Activated B cell treated with CpG ODN at 0.5 μM for 24 hours (primary cell): ENCODE measurements at regions not wholly inside any gene's neighbourhood (a gene's known extent, or its start where the extent isn't known, plus 50 kb on each side); places are given as distances from the start of the nearest gene placed in this dataset.

Experiments
- ATAC-seq: fragments of 200-7000 bp; cut with Tn5 transposase; one replicate; pipeline ENCODE4 v1.10.0; 2021; ENCODE audit warnings: low read depth, mild to moderate bottlenecking, moderate library complexity
- CTCF ChIA-PET: fragments of 350-600 bp; sonication (Branson Sonifier 250); formaldehyde crosslinking; loops from one replicate; lab custom pipeline; 2021; ENCODE audit warnings: antibody characterized with exemption; lab: Charles Lee
- POLR2A ChIA-PET: fragments of 350-600 bp; sonication (Branson Sonifier 250); formaldehyde crosslinking; loops from one replicate; lab custom pipeline; 2021; ENCODE audit warnings: antibody characterized with exemption; lab: Charles Lee
- DNase-seq: peaks from one replicate; pipeline ENCODE4 v3.0.0; 2022
- H3K27ac Mint-ChIP-seq: one replicate; pipeline ENCODE4 v1.8.0; 2020; ENCODE audit warnings: mixed read lengths
- H3K27me3 Mint-ChIP-seq: one replicate; pipeline ENCODE4 v1.8.0; 2021; ENCODE audit warnings: mixed read lengths
- H3K36me3 Mint-ChIP-seq: one replicate; pipeline ENCODE4 v1.8.0; 2021; ENCODE audit warnings: low read depth, mixed read lengths
- H3K4me1 Mint-ChIP-seq: one replicate; pipeline ENCODE4 v1.8.0; 2021; ENCODE audit warnings: mixed read lengths
- H3K4me3 Mint-ChIP-seq: one replicate; pipeline ENCODE4 v1.8.0; 2020; ENCODE audit warnings: mild to moderate bottlenecking, mixed read lengths
- H3K9me3 Mint-ChIP-seq: one replicate; pipeline ENCODE4 v1.8.0; 2020; ENCODE audit warnings: mixed read lengths
- intact Hi-C: fragments of 100-400 bp; cut with micrococcal nuclease; formaldehyde crosslinking; loops from one replicate; pipeline ENCODE4 v1.15.1; 2024
- TF ChIP-seq, protein P1 (sequence below): fragments of 200-600 bp; IDR thresholded peaks from one replicate; pipeline ENCODE4 v1.8.0; 2022; ENCODE audit warnings: antibody characterized with exemption, mild to moderate bottlenecking

GRCh38 chr10:62581351-62581750, 207.2 kb downstream of the ZNF365 start:
- DNase-seq (no peak), ATAC-seq (no peak)
- POLR2A ChIA-PET = no interaction called here
- no peaks in the 10 kb centered on the region for H3K9me3 Mint-ChIP-seq
- H3K36me3 Mint-ChIP-seq = no peaks in the 10 kb centered on the region
- TF ChIP-seq, protein P1, sequence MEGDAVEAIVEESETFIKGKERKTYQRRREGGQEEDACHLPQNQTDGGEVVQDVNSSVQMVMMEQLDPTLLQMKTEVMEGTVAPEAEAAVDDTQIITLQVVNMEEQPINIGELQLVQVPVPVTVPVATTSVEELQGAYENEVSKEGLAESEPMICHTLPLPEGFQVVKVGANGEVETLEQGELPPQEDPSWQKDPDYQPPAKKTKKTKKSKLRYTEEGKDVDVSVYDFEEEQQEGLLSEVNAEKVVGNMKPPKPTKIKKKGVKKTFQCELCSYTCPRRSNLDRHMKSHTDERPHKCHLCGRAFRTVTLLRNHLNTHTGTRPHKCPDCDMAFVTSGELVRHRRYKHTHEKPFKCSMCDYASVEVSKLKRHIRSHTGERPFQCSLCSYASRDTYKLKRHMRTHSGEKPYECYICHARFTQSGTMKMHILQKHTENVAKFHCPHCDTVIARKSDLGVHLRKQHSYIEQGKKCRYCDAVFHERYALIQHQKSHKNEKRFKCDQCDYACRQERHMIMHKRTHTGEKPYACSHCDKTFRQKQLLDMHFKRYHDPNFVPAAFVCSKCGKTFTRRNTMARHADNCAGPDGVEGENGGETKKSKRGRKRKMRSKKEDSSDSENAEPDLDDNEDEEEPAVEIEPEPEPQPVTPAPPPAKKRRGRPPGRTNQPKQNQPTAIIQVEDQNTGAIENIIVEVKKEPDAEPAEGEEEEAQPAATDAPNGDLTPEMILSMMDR = no peak
- CTCF ChIA-PET = interaction anchor here (1.2 kb wide), 1 partner anchor 144 kb away, joined by 4 read pairs; no protein-coding TSS in a partner anchor
- H3K4me1 Mint-ChIP-seq = peaks cover 7% of the 10 kb centered on the region
- intact Hi-C loops = no loop called here
- no peak overlapping the region for H3K27ac Mint-ChIP-seq
- no peak overlapping the region for H3K4me3 Mint-ChIP-seq
- H3K27me3 Mint-ChIP-seq = no peaks in the 10 kb centered on the region

DNA sequence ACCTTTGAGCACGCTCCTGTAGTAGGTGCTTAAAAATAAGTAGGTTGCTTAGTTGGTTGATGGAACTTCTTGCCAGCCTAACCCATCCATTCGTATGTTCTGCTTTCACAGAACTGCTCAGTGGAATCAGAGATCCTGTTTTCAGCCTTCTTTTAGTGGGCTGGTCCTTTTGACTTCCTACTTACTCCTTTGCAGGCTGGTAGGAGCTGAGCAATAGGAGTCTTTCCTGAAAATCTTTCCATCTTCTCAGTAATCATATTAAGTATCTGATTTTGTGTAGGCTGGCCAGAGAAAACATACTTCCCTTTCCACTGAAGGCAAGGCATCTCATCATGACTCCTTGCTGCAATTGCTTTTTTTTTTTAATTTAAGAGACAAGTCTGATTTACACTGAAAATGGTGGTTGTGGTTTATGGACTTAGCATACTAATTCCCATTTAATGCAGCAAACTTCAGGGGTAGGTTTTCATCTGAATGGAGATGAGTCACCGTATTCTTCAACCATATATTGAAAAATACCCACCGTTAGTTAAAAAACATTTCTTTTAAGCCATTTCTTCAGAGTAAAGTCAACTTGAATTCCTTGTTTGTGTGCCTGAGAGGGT, 208.0 kb downstream of the ZNF365 start:
- Mint-ChIP-seq H3K27ac (no peak overlapping the region), H3K9me3 (no peaks in the 10 kb centered on the region), H3K36me3 (no peaks in the 10 kb centered on the region), H3K4me3 (no peak overlapping the region), H3K4me1 (peaks cover 7% of the 10 kb centered on the region), H3K27me3 (no peaks in the 10 kb centered on the region)
- TF ChIP-seq, protein P1 = no peak
- no peak for DNase-seq
- intact Hi-C loops = no loop called here
- CTCF ChIA-PET = interaction anchor here (1.2 kb wide), 1 partner anchor 144 kb away, joined by 4 read pairs; no protein-coding TSS in a partner anchor
- no peak for ATAC-seq
- POLR2A ChIA-PET = no interaction called here

DNA sequence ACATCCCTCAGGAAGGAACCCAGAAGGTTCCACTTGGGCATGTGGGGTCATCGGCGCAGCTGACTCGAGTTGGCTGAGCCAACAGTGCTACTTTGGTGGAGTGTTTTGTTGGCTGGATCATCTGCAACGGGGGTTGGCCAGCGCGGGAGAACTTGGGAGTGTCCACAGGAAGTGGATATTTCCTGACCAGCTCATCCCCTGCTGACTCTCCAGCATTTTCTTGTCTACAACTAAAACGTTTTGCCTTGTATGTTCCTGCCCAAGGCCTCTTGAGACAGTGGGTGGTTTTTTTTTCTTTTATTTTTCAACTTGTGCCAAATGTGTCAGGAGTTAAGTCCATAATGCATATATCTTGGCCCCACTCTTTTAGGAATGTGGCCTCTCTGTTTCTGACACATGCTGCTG, 208.6 kb downstream of the ZNF365 start:
- DNase-seq (no peak), ATAC-seq (no peak)
- ChIA-PET CTCF (no interaction called here), POLR2A (no interaction called here)
- Mint-ChIP-seq H3K27me3 (no peaks in the 10 kb centered on the region), H3K4me3 (no peak overlapping the region), H3K36me3 (no peaks in the 10 kb centered on the region), H3K27ac (no peak overlapping the region), H3K4me1 (peaks cover 7% of the 10 kb centered on the region), H3K9me3 (peaks cover 2% of the 10 kb centered on the region)
- intact Hi-C loops = no loop called here
- TF ChIP-seq, protein P1 = no peak

DNA sequence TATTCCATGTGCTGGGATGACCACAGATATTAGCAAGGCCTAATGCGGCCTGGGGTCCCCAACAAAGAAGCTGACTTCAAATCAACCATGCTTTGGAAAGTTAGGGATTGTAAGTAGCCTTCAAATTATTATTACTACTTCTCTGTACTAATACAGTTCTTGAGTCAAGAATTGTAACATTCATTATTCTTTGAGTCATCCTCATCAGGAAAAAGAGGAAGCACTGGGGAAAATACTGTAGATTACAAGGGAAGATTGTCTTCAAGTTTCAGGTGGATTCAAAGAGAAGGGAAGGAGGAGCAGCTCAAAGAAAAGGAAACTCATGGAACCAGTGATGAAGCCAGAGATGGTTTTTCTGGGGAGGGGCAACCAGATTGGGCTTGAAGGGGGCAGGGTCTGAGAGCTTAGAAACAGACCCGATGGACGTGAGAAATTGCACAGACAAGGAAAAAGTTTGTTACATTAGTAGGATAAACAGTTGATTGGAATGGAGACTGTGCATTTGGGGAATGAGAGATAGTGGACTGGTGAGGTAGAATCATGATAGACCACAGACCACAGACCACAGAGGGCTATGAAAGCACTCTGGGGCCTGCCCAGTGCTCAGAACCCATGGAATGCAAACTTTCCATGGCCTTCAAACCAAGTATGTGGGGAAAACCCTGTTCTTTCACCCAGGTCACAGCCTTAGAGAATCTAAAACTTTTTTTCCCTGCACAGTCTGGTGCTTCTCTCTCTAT, 209.9 kb downstream of the ZNF365 start:
- intact Hi-C loops = no loop called here
- ATAC-seq (peak; percentile 28), DNase-seq (no peak)
- Mint-ChIP-seq H3K36me3 (no peaks in the 10 kb centered on the region), H3K4me3 (no peak overlapping the region), H3K9me3 (peaks cover 5% of the 10 kb centered on the region), H3K4me1 (peaks cover 7% of the 10 kb centered on the region), H3K27ac (no peak overlapping the region), H3K27me3 (no peaks in the 10 kb centered on the region)
- ChIA-PET POLR2A (no interaction called here), CTCF (interaction anchor here (1.5 kb wide), 1 partner anchor 146 kb away, joined by 6 read pairs; no protein-coding TSS in a partner anchor)
- TF ChIP-seq, protein P1 = no peak

DNA sequence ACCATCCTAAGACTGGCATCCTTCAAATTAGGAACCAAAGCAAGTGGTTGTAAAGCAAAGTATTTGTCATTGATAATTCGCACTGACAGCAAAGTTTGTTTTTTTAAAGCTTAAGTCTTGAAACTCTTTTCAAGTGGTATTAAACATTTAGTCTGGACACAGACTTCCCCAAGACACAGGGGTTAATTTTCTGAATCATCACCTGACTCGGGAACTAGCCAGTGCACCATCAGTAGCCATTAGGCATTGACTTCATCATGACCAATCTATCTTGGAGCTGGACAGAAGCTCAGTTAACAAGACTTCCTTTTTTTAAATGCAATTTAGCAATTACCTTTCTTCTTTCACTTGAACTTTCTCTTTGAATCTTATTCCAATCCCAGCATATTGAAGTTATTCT, 210.6 kb downstream of the ZNF365 start:
- DNase-seq = no peak
- intact Hi-C loops = no loop called here
- CTCF ChIA-PET = interaction anchor here (1.5 kb wide), 1 partner anchor 147 kb away, joined by 6 read pairs; no protein-coding TSS in a partner anchor

More for the DNA sequence above, 210.6 kb downstream of the ZNF365 start:
- POLR2A ChIA-PET = no interaction called here
- TF ChIP-seq, protein P1 = no peak
- peaks cover 5% of the 10 kb centered on the region for H3K9me3 Mint-ChIP-seq
- H3K4me3 Mint-ChIP-seq = no peak overlapping the region
- no peak for ATAC-seq
- no peaks in the 10 kb centered on the region for H3K36me3 Mint-ChIP-seq
- H3K27ac Mint-ChIP-seq = no peak overlapping the region
- peaks cover 7% of the 10 kb centered on the region for H3K4me1 Mint-ChIP-seq
- no peaks in the 10 kb centered on the region for H3K27me3 Mint-ChIP-seq
